Smooth muscle cell (in vitro differentiated cells): ENCODE measurements at regions not wholly inside any gene's neighbourhood (a gene's known extent, or its start where the extent isn't known, plus 50 kb on each side); places are given as distances from the start of the nearest gene placed in this dataset.
"Not testable (repeated sequence)": the region's sequence is repeated elsewhere in the genome, so short reads cannot be mapped to it uniquely, and the experiment has no call there.

ENCODE experiments used
- DNase-seq: peaks from one replicate; lab custom pipeline; 2025; ENCODE audit not compliant: unreplicated experiment; lab: John Stamatoyannopoulos, UW
- H2AFZ ChIP-seq: fragments of 200-600 bp; sonication (generic); 2 replicates; pipeline ENCODE4 v1.6.0; 2016; ENCODE audit warnings: antibody characterized with exemption, low read depth, mild to moderate bottlenecking
- H3F3A ChIP-seq: fragments of 200-600 bp; sonication (generic); 2 replicates; pipeline ENCODE4 v1.6.0; 2017; ENCODE audit warnings: antibody characterized with exemption, low read depth
- H3K27ac ChIP-seq: fragments of 200-600 bp; sonication (generic); 2 replicates; pipeline ENCODE4 v1.5.1; 2016; ENCODE audit warnings: low read depth, mild to moderate bottlenecking
- H3K27me3 ChIP-seq: fragments of 200-600 bp; sonication (generic); 2 replicates; pipeline ENCODE4 v1.6.1; 2016; ENCODE audit warnings: low read depth, mild to moderate bottlenecking
- H3K36me3 ChIP-seq: fragments of 200-600 bp; sonication (generic); 2 replicates; pipeline ENCODE4 v1.5.1; 2016; ENCODE audit warnings: low read depth
- H3K4me1 ChIP-seq: fragments of 200-600 bp; sonication (generic); 2 replicates; pipeline ENCODE4 v1.5.1; 2016; ENCODE audit warnings: low read depth
- H3K4me2 ChIP-seq: fragments of 200-600 bp; sonication (generic); 2 replicates; pipeline ENCODE4 v1.6.0; 2016; ENCODE audit warnings: mild to moderate bottlenecking
- H3K4me3 ChIP-seq: fragments of 200-600 bp; sonication (generic); 2 replicates; pipeline ENCODE4 v1.5.1; 2016; ENCODE audit warnings: mild to moderate bottlenecking
- H3K79me2 ChIP-seq: fragments of 200-600 bp; sonication (generic); 2 replicates; pipeline ENCODE4 v1.6.0; 2016; ENCODE audit warnings: low read depth, mild to moderate bottlenecking
- H3K9ac ChIP-seq: fragments of 200-600 bp; sonication (generic); 2 replicates; pipeline ENCODE4 v1.6.0; 2016; ENCODE audit warnings: low read depth
- H3K9me3 ChIP-seq: fragments of 200-600 bp; sonication (generic); replicated peaks from 2 replicates; pipeline ENCODE4 v1.5.1; 2016; ENCODE audit warnings: low read depth
- H4K20me1 ChIP-seq: fragments of 200-600 bp; sonication (generic); 2 replicates; pipeline ENCODE4 v1.6.0; 2016; ENCODE audit warnings: low read depth
- CTCF ChIP-seq: fragments of 200-600 bp; sonication (generic); IDR thresholded peaks from 2 replicates; pipeline ENCODE4 v1.5.1; 2017; ENCODE audit warnings: borderline replicate concordance, mild to moderate bottlenecking, antibody characterized with exemption; ENCODE audit not compliant: insufficient read depth, poor library complexity, severe bottlenecking
- WGBS: methylation state at CpG from one replicate; pipeline ENCODE4 v1.1.7; 2016; ENCODE audit warnings: low lambda C conversion rate; 5-methylcytosine and 5-hydroxymethylcytosine counted together

GRCh38 chr13:67519356-67519755, 289.2 kb upstream of the PCDH9 start:
- no peak for DNase-seq
- TF ChIP-seq CTCF, result no peak
- Histone ChIP-seq H3K9me3 (no peaks in the 10 kb centered on the region), H3K4me3 (no peak overlapping the region), H3K36me3 (no peaks in the 10 kb centered on the region), H4K20me1 (no peaks in the 10 kb centered on the region), H2AFZ (no peak overlapping the region), H3K79me2 (no peaks in the 10 kb centered on the region), H3F3A (no peaks in the 10 kb centered on the region), H3K4me1 (peaks cover 14% of the 10 kb centered on the region), H3K9ac (no peak overlapping the region), H3K4me2 (no peak overlapping the region), H3K27me3 (no peaks in the 10 kb centered on the region), H3K27ac (no peak overlapping the region)
- WGBS, result 81% methylated on average over 1 of the region's 1 CpG

- H3K4me1 ChIP-seq, result peaks cover 14% of the 10 kb centered on the region
- WGBS, result 35% methylated on average over 1 of the region's 1 CpG
Observed at GRCh38 chr13:67518785-67519184, 288.6 kb upstream of the PCDH9 start.

GRCh38 chr13:67515895-67516294, 285.8 kb upstream of the PCDH9 start:
- Histone ChIP-seq H3F3A (no peaks in the 10 kb centered on the region), H3K4me2 (peak overlapping the region; percentile 31), H3K9ac (no peak overlapping the region), H3K36me3 (no peaks in the 10 kb centered on the region), H3K27ac (peak overlapping the region; percentile 17), H4K20me1 (no peaks in the 10 kb centered on the region), H3K27me3 (no peaks in the 10 kb centered on the region), H2AFZ (peak overlapping the region; percentile 44), H3K79me2 (no peaks in the 10 kb centered on the region), H3K9me3 (no peaks in the 10 kb centered on the region), H3K4me1 (peaks cover 14% of the 10 kb centered on the region), H3K4me3 (no peak overlapping the region)
- TF ChIP-seq CTCF, result no peak
- no peak for DNase-seq
- WGBS, result 29% methylated on average over 1 of the region's 1 CpG

More at GRCh38 chr13:67518785-67519184, 288.6 kb upstream of the PCDH9 start:
- no peak overlapping the region for H3K9ac ChIP-seq
- H3K27me3 ChIP-seq, result no peaks in the 10 kb centered on the region
- no peaks in the 10 kb centered on the region for H4K20me1 ChIP-seq
- no peak overlapping the region for H3K4me2 ChIP-seq
- H3K4me3 ChIP-seq, result no peak overlapping the region
- H3F3A ChIP-seq, result no peaks in the 10 kb centered on the region
- TF ChIP-seq CTCF, result no peak
- no peaks in the 10 kb centered on the region for H3K79me2 ChIP-seq
- no peaks in the 10 kb centered on the region for H3K9me3 ChIP-seq
- H2AFZ ChIP-seq, result no peak overlapping the region
- no peaks in the 10 kb centered on the region for H3K36me3 ChIP-seq
- no peak overlapping the region for H3K27ac ChIP-seq
- DNase-seq, result no peak

- H3K4me2 ChIP-seq, result no peak overlapping the region
- no peak for TF ChIP-seq CTCF
- H3K27me3 ChIP-seq, result no peaks in the 10 kb centered on the region
- no peak overlapping the region for H3K9ac ChIP-seq
- H2AFZ ChIP-seq, result no peak overlapping the region
- H3F3A ChIP-seq, result no peaks in the 10 kb centered on the region
- H3K27ac ChIP-seq, result no peak overlapping the region
- H3K9me3 ChIP-seq, result no peaks in the 10 kb centered on the region
- H3K79me2 ChIP-seq, result no peaks in the 10 kb centered on the region
- H3K4me1 ChIP-seq, result no peaks in the 10 kb centered on the region
- no peak overlapping the region for H3K4me3 ChIP-seq
- 94% methylated on average over 5 of the region's 5 CpGs for WGBS
- H3K36me3 ChIP-seq, result no peaks in the 10 kb centered on the region
- no peaks in the 10 kb centered on the region for H4K20me1 ChIP-seq
- no peak for DNase-seq
Observed at GRCh38 chr13:67509018-67509417, 278.9 kb upstream of the PCDH9 start.

GRCh38 chr13:67508275-67508674, 278.1 kb upstream of the PCDH9 start:
- H3K4me2 ChIP-seq, DNase-seq, H3K79me2 ChIP-seq, H4K20me1 ChIP-seq, H3K4me3 ChIP-seq, H3F3A ChIP-seq, H3K36me3 ChIP-seq, H3K27ac ChIP-seq, H3K4me1 ChIP-seq, H2AFZ ChIP-seq, H3K9me3 ChIP-seq, H3K27me3 ChIP-seq, H3K9ac ChIP-seq: not testable (repeated sequence)
- WGBS, result 76% methylated on average over 1 of the region's 1 CpG
